GM12872 (cell line): ENCODE measurements at regions not wholly inside any gene's neighbourhood (a gene's known extent, or its start where the extent isn't known, plus 50 kb on each side); places are given as distances from the start of the nearest gene placed in this dataset.

Experiments used
- CTCF ChIP-seq: IDR thresholded peaks from 3 replicates; pipeline ENCODE4 v1.5.1; 2011; ENCODE audit warnings: low read depth, mild to moderate bottlenecking, low read length, moderate library complexity; ENCODE audit not compliant: insufficient read depth

GRCh38 chr13:30105381-30105780, 202.0 kb downstream of the KATNAL1 start:
- TF ChIP-seq CTCF: no peak

- TF ChIP-seq CTCF: no peak
These were observed 204.1 kb downstream of the KATNAL1 start for GRCh38 chr13:30103161-30103840.

GRCh38 chr13:30100226-30100625, 207.1 kb downstream of the KATNAL1 start:
- TF ChIP-seq CTCF: no peak

- TF ChIP-seq CTCF: no peak
These were observed 209.7 kb downstream of the KATNAL1 start for GRCh38 chr13:30097701-30098100.

- TF ChIP-seq CTCF: no peak
These were observed 210.3 kb downstream of the KATNAL1 start for GRCh38 chr13:30097089-30097488.

GRCh38 chr13:30094015-30094414, 213.3 kb downstream of the KATNAL1 start:
- no peak for TF ChIP-seq CTCF

- TF ChIP-seq CTCF: no peak
These were observed 214.1 kb downstream of the KATNAL1 start for GRCh38 chr13:30093236-30093635.
